GM12874 (cell line): ENCODE measurements at regions not wholly inside any gene's neighbourhood (a gene's known extent, or its start where the extent isn't known, plus 50 kb on each side); places are given as distances from the start of the nearest gene placed in this dataset.

ENCODE experiments used
- CTCF ChIP-seq: IDR thresholded peaks from 2 replicates; pipeline ENCODE4 v1.5.1; 2011; ENCODE audit warnings: low read depth, mild to moderate bottlenecking, control low read depth, low read length, moderate library complexity; ENCODE audit not compliant: insufficient read depth

DNA sequence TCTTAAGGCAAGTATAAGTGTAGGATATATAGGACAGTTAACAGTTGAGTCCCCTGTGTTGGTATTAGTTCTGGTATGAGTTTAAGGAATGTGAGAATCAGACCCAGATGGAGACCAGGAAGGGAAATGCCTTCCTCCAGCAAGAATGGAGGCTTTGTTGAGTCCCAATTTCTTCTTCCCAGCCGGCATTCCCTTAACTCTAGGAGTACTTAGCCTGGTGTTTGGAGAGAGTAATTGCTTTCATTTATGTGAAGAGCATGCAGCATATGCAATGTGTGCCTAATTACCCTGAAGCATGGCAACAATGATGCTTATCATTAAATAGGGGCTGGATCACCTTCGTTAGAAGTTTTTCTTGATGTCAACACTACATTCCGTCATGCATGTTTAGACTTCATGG is 225.9 kb upstream of the XYLT1 start:
- TF ChIP-seq CTCF: no peak

DNA sequence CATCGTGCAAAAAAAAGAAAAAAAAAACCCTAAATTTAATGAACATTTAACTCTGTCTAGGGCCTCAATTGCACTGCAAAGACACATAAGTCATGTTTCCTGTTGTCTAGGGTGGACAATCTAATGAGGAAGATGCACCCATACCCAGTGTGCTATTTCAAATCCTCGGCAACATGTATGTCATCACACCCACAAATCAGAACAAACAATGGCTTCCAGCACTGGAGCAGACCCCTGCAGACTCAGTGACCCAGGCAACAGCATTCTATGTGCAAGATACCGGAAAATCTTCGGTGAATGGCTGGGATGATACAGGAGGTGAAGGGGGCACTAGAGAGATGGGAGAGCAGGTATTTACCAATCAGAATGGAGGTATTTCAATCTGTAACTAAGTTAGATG is 221.7 kb upstream of the XYLT1 start:
- no peak for TF ChIP-seq CTCF

GRCh38 chr16:17691899-17692176 is 221.1 kb upstream of the XYLT1 start:
- no peak for TF ChIP-seq CTCF

- TF ChIP-seq CTCF: no peak
Measured at GRCh38 chr16:17691106-17691898, 220.5 kb upstream of the XYLT1 start.

DNA sequence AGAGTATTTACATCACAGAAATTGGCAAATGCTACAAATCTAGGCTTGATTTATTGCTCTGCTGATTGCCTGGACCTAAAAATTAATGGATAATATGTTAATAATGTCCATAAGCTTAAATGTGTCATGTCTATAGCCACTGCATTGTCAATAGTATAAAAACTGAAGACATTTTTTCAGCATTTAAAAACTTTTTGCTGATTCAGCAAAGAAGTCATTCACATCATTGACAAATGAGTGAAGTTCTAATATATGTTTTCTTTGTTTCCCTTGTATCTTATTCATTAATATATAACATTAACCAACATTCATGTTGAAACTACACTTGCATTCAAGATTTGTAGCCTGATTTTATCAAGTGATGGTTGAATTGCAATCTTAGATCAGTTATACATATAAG is 214.7 kb upstream of the XYLT1 start:
- TF ChIP-seq CTCF: no peak

DNA sequence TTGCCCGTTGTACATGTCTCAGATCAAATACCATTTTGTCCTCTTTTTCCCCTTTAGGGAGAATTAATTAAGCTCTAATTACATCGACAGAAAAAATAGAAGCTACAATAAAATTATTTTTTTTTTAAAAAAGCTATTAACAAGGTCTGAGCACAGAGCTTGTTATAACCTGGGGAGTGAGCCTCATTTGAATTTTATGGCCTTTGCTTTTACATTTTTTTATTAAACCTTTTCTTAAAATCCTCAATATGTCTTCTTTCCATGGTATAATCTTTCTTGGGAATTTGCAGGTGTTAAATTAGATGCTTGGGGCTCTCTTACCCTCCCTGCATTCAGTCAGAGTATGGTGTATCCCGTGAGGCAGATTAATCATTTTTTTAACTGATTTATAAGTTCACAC is 212.5 kb upstream of the XYLT1 start:
- no peak for TF ChIP-seq CTCF

DNA sequence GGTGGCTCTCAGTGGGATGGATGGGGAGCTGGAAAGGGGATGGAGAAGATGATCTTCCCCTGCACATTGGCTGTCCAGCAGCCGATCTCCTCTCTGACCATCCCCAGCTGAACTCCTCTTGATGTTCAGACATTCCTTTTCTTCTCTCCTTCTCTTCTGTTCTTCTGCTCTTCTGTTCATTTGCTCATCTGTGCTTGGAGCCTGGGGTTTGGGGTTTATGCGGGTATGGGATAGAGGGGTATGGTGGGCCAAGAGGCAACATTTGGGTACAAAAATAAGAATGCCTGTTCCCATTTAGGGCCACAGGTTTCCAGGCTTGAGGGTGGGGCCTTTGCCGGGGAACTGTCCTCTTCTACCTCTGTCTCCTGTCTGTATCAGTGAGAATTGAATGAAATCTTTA is 205.4 kb upstream of the XYLT1 start:
- no peak for TF ChIP-seq CTCF
